K562 (cell line): ENCODE measurements at regions not wholly inside any gene's neighbourhood (a gene's known extent, or its start where the extent isn't known, plus 50 kb on each side); places are given as distances from the start of the nearest gene placed in this dataset.

Source experiments
- ATF7 ChIP-seq: fragments of 450-650 bp; IDR thresholded peaks from 2 replicates; pipeline ENCODE4 v1.7.1; 2014; ENCODE audit warnings: mild to moderate bottlenecking, moderate library complexity
- CREM ChIP-seq: IDR thresholded peaks from 2 replicates; pipeline ENCODE4 v1.6.1; 2014; ENCODE audit warnings: antibody characterized with exemption, low read depth
- ETS2 ChIP-seq: IDR thresholded peaks from 2 replicates; pipeline ENCODE4 v1.6.1; 2016; ENCODE audit warnings: borderline replicate concordance, missing genetic modification characterization, mild to moderate bottlenecking, moderate library complexity, missing compliant biosample characterization; ENCODE audit not compliant: poor library complexity, severe bottlenecking
- FOXA3 ChIP-seq, 2 experiments: fragments of 450-650 bp in 1 of 2; sonication (generic) in 1 of 2; formaldehyde crosslinking; IDR thresholded peaks in 1 of 2; conservative IDR thresholded peaks in 1 of 2; 2 replicates each; pipeline versions ENCODE4 v1.4.0 to v1.8.0; 2020 to 2022; ENCODE audit warnings: mild to moderate bottlenecking in 2 of 2, missing genetic modification reagents in 1 of 2
- MBD2 ChIP-seq: sonication (generic); IDR thresholded peaks from 2 replicates; pipeline ENCODE4 v1.6.1; 2016; ENCODE audit warnings: low read depth, borderline replicate concordance
- MIER1 ChIP-seq: fragments of 450-650 bp; IDR thresholded peaks from 2 replicates; pipeline ENCODE4 v1.6.1; 2016; ENCODE audit warnings: antibody characterized with exemption, mild to moderate bottlenecking, low read depth
- NCOA6 ChIP-seq: fragments of 450-650 bp; IDR thresholded peaks from 2 replicates; pipeline ENCODE4 v1.6.1; 2017; ENCODE audit warnings: mild to moderate bottlenecking
- RFX5 ChIP-seq: IDR thresholded peaks from 2 replicates; pipeline ENCODE4 v1.6.1; 2011; ENCODE audit warnings: low read depth, mild to moderate bottlenecking, improper control_type of control experiment, low read length
- SNRNP70 ChIP-seq: fragments of 200-400 bp; formaldehyde crosslinking; optimal IDR thresholded peaks from 2 replicates; pipeline ENCODE3; 2017; ENCODE audit warnings: low read depth, low read length
- TAF1 ChIP-seq: IDR thresholded peaks from 2 replicates; pipeline ENCODE4 v1.6.1; 2011; ENCODE audit warnings: mild to moderate bottlenecking, low read length, moderate library complexity; ENCODE audit not compliant: insufficient read depth, control insufficient read depth, severe bottlenecking; ENCODE audit errors: extremely low read depth
- ZNF311 ChIP-seq: fragments of 250-450 bp; sonication (Bioruptor Pico); IDR thresholded peaks from 2 replicates; pipeline ENCODE4 v1.4.0; 2020; ENCODE audit warnings: mild to moderate bottlenecking, moderate library complexity
- TF ChIP-seq, protein P1 (sequence below): fragments of 450-650 bp; formaldehyde crosslinking; IDR thresholded peaks from 2 replicates; pipeline ENCODE4 v1.4.0; 2022; ENCODE audit warnings: missing genetic modification characterization
- TF ChIP-seq, protein P2 (sequence below): fragments of 250-450 bp; sonication (Bioruptor Pico); IDR thresholded peaks from 2 replicates; pipeline ENCODE4 v1.5.1; 2021; ENCODE audit warnings: mild to moderate bottlenecking
- TF ChIP-seq, protein P3 (sequence below): fragments of 200-400 bp; formaldehyde crosslinking; IDR thresholded peaks from 2 replicates; pipeline ENCODE4 v1.6.1; 2017; ENCODE audit warnings: mild to moderate bottlenecking, low read depth, low read length, moderate library complexity

DNA sequence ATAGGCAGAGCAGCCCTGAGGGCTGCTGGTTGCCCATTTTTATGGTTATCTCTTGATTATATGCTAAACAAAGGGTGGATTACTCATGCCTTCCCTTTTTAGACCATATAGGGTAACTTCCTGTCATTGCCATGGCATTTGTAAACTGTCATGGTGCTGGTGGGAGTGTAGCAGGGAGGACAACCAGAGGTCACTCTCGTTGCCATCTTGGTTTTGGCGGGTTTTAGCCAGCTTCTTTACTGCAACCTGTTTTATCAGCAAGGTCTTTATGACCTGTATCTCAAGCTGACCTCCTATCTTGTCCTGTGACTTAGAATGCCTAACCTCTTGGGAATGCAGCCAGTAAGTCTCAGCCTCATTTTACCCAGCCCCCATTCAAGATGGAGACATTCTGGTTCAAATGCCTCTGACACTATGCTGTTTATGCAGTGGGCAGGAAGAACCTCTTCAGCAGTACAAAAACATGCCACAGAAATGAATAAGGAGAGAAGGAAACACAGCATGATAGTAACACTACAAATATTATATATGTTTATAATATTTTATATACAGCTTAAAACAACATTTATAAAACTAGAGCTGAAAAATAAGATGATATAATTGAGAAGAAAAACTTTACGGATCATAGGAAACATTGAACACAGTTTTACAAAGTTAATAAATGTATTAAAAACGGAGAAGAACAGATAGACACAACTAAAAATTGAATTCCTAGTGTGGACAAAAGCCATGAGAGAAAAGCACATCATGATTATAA lies 58.9 kb upstream of the SAMD5 start (continued):
- TF ChIP-seq, protein P1, sequence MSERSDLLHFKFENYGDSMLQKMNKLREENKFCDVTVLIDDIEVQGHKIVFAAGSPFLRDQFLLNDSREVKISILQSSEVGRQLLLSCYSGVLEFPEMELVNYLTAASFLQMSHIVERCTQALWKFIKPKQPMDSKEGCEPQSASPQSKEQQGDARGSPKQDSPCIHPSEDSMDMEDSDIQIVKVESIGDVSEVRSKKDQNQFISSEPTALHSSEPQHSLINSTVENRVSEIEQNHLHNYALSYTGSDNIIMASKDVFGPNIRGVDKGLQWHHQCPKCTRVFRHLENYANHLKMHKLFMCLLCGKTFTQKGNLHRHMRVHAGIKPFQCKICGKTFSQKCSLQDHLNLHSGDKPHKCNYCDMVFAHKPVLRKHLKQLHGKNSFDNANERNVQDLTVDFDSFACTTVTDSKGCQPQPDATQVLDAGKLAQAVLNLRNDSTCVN (CRISPR knock-in tag), result peak; percentile 99
- no peak for TF ChIP-seq TAF1
- TF ChIP-seq ATF7, result peak; percentile 51; the same call in 1 of the 2 replicates
- no peak for TF ChIP-seq SNRNP70
- no peak for TF ChIP-seq NCOA6
- TF ChIP-seq MBD2, result no peak
- no peak for TF ChIP-seq CREM
- TF ChIP-seq, protein P2, sequence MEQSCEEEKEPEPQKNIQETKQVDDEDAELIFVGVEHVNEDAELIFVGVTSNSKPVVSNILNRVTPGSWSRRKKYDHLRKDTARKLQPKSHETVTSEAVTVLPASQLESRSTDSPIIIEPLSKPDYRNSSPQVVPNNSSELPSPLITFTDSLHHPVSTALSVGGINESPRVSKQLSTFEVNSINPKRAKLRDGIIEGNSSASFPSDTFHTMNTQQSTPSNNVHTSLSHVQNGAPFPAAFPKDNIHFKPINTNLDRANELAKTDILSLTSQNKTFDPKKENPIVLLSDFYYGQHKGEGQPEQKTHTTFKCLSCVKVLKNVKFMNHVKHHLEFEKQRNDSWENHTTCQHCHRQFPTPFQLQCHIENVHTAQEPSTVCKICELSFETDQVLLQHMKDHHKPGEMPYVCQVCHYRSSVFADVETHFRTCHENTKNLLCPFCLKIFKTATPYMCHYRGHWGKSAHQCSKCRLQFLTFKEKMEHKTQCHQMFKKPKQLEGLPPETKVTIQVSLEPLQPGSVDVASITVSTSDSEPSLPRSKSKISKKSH (CRISPR knock-in tag), result no peak
- TF ChIP-seq ETS2 (tag), result no peak
- TF ChIP-seq, protein P3, sequence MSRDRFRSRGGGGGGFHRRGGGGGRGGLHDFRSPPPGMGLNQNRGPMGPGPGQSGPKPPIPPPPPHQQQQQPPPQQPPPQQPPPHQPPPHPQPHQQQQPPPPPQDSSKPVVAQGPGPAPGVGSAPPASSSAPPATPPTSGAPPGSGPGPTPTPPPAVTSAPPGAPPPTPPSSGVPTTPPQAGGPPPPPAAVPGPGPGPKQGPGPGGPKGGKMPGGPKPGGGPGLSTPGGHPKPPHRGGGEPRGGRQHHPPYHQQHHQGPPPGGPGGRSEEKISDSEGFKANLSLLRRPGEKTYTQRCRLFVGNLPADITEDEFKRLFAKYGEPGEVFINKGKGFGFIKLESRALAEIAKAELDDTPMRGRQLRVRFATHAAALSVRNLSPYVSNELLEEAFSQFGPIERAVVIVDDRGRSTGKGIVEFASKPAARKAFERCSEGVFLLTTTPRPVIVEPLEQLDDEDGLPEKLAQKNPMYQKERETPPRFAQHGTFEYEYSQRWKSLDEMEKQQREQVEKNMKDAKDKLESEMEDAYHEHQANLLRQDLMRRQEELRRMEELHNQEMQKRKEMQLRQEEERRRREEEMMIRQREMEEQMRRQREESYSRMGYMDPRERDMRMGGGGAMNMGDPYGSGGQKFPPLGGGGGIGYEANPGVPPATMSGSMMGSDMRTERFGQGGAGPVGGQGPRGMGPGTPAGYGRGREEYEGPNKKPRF, result no peak
- no peak for TF ChIP-seq RFX5
- peak; percentile 95 for TF ChIP-seq ZNF311 (CRISPR knock-in tag)
- no peak for TF ChIP-seq MIER1
- TF ChIP-seq FOXA3 (CRISPR knock-in tag; conservative IDR thresholded peaks at IDR 0.05 in 1 of 2, IDR thresholded peaks at IDR 0.05 in 1 of 2), result 0 out of 4 replicates have a peak, but pooled peaks of 1 of the 2 experiments have one; percentile 4
